GM21619 (cell line): ENCODE measurements at regions not wholly inside any gene's neighbourhood (a gene's known extent, or its start where the extent isn't known, plus 50 kb on each side); places are given as distances from the start of the nearest gene placed in this dataset.
"Not testable (repeated sequence)": the region's sequence is repeated elsewhere in the genome, so short reads cannot be mapped to it uniquely, and the experiment has no call there.

Source experiments
- ATAC-seq: cut with Tn5 transposase; IDR thresholded peaks from one replicate; pipeline ENCODE4 v1.9.1; 2021; ENCODE audit not compliant: unreplicated experiment

GRCh38 chr2:111250448-111251030, 129.8 kb downstream of the BCL2L11 start:
- no peak for ATAC-seq

GRCh38 chr2:111251711-111252110, 131.0 kb downstream of the BCL2L11 start:
- ATAC-seq, result no peak

- ATAC-seq, result no peak
Observed at GRCh38 chr2:111252436-111252835, 131.7 kb downstream of the BCL2L11 start.

- not testable (repeated sequence) for ATAC-seq
Observed at GRCh38 chr2:111254916-111255315, 134.2 kb downstream of the BCL2L11 start.

GRCh38 chr2:111256628-111257027, 135.9 kb downstream of the BCL2L11 start:
- not testable (repeated sequence) for ATAC-seq

- ATAC-seq, result not testable (repeated sequence)
Observed at GRCh38 chr2:111257607-111258006, 136.9 kb downstream of the BCL2L11 start.

DNA sequence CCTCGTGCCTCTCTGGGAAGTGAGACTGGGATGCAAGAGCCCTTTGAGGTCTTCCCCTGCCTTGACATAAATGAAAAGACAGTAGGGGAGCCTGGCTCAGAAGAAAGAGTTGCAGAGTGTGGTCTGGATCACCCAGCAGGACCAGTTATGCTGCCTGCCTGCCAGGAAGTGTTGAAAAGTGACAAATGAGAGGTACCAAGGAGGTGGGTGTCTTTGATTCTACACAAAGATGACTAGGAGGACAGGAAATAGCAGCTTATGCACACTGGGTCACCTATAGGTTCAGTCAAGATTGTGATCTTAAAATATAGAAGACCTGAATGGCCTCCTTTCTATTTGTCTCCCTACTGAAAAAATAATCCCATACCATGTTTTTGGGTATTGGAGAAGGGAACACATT, 137.6 kb downstream of the BCL2L11 start:
- not testable (repeated sequence) for ATAC-seq

DNA sequence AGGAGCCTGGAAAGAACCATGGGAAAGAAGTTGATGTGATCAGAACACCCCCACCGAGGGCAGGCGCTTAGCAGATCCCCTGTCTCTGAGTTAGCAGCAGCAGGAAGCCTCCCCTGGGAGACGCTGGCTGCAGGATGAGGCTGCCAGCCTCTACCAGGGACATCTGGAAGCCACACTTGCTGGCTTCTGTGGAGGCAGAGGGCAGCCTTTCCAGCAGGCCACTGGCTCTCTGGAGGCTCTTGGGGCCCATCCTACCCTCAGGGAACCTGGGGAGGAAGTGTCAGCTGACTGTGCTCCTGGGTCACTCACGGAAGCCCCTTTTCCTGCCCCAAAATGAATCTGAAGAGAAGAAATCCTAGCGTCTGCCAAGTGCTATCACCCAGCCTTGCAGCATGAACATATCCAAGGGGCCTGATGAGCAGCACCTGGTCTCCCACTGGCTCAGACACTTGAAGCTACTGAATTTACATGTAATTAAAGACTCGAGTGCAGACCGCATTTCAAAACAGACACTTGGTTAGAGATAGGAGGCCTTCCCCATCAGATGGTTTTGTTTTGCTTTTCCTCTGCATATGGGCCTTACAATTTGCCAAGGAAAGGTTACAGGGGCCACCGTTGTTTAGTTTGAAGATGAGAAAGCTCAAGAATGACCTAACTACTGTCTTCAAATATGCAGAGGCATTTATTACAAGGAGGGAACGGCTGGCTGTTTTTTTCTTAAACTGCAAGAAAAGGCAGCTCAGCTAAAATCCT, 142.1 kb downstream of the BCL2L11 start:
- ATAC-seq, result not testable (repeated sequence)

GRCh38 chr2:111263380-111264017, 142.8 kb downstream of the BCL2L11 start:
- not testable (repeated sequence) for ATAC-seq

DNA sequence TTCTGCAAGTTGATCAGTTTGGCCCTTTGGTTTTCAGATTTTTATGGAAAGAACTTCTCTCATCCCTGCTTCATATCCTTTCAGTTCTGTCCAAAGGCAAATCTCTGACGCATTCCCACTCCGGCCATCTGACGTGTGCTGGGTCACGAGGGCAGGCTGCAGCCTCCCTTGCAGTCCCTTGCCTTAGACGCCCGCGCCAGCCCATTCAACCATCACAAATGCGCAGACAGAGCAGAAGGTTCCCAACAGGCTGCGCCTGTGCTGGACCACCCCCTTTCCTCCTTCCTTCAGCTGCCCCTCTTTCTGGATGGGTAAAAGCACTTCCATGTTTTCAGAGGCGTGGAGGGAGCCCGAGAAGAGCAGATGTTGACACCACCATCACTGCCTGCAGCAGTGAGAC, 144.2 kb downstream of the BCL2L11 start:
- not testable (repeated sequence) for ATAC-seq

DNA sequence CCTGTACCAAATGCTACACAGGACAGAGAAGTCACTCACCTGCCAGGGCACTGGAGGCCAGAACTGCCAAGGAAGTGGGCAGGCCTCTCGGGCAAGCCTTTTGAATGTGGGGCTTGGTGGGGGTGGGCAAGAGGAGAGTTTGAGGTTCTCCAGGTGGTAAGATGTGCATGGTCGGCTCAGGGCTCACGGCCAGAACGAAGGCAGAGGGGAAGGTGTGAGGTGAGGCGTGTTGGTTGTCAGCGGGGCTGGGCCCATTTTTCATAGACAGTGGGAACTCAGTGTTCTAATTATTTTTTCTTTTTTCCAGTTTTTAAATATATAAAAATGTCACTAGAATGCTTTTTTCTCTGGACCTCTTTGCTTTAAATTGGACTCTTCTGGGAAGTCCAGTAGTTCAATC, 145.8 kb downstream of the BCL2L11 start:
- ATAC-seq, result not testable (repeated sequence)

- not testable (repeated sequence) for ATAC-seq
Observed at GRCh38 chr2:111267038-111267437, 146.3 kb downstream of the BCL2L11 start.

- not testable (repeated sequence) for ATAC-seq
Observed at GRCh38 chr2:111269761-111270323, 149.1 kb downstream of the BCL2L11 start.

GRCh38 chr2:111270569-111270968, 149.9 kb downstream of the BCL2L11 start:
- ATAC-seq, result not testable (repeated sequence)

- not testable (repeated sequence) for ATAC-seq
Observed at GRCh38 chr2:111271647-111272304, 151.1 kb downstream of the BCL2L11 start.

- ATAC-seq, result not testable (repeated sequence)
Observed at GRCh38 chr2:111273007-111273406, 152.3 kb downstream of the BCL2L11 start.

DNA sequence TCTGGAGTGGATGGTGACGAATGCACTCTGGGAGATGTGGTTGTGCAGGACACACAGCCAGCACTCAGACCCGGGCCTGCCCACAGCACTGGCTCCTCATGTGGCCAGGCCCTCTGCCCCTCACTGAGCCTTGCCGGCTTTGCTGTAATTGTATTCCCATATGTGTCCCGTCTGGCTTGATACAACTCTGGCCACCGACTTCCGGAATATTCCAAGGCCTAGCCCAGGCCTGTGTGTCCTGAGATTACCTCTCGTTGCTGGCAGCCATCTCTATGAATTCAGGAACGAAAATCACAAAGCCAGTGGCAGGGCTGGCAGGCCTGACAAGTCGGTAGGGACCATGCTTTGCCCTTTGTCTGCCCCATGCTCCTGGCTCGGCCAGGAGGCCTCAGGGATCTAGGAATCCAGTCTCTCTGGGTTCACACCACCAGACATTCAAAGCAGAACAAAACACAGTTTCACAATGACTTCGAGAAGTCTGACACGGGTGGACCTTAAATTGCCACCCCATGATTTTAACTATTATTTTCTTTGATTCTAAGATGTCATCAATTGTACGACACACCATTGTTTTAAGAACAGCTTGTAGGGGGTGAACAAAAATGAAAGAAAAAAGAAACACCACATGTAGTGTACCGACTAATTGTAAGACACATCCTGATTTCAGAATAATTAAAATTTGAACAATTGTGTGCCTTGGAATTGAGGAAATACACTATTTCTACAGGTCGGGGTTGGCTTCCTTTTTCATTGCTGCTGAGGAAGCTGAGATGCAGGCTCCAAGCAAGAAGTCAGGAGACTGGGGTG, 154.5 kb downstream of the BCL2L11 start:
- not testable (repeated sequence) for ATAC-seq

- ATAC-seq, result not testable (repeated sequence)
Observed at GRCh38 chr2:111275854-111276171, 155.1 kb downstream of the BCL2L11 start.

DNA sequence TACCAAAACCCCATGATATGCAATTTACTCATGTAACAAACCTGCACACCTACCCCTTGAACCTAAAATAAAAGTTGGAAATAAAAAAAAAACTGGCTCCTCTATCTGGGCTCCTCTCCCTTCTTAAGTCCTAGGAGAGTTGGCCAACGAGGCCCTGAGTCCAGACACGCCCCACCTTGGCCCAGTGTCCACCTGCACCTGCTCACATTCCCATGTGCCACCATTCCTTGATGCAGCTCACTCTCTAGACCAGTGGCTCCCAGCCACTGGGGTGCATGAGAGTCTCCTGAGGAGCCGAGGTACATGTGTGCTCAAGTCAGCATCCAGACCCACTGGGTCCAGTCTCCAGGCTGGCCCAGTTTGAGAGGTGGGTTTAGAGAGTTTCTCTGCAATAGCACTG, 157.4 kb downstream of the BCL2L11 start:
- ATAC-seq, result not testable (repeated sequence)

- not testable (repeated sequence) for ATAC-seq
Observed at GRCh38 chr2:111280709-111281286, 160.1 kb downstream of the BCL2L11 start.
